Skeletal muscle cell (primary cell): ENCODE measurements at regions not wholly inside any gene's neighbourhood (a gene's known extent, or its start where the extent isn't known, plus 50 kb on each side); places are given as distances from the start of the nearest gene placed in this dataset.

Experiments used
- DNase-seq: peaks from one replicate; pipeline ENCODE4 v3.0.0-alpha.2; 2010; ENCODE audit warnings: low read depth
- H3K4me3 ChIP-seq: 2 replicates; pipeline ENCODE4 v1.5.1; 2011; ENCODE audit warnings: low read depth, mild to moderate bottlenecking, control low read depth, low read length, moderate library complexity

DNA sequence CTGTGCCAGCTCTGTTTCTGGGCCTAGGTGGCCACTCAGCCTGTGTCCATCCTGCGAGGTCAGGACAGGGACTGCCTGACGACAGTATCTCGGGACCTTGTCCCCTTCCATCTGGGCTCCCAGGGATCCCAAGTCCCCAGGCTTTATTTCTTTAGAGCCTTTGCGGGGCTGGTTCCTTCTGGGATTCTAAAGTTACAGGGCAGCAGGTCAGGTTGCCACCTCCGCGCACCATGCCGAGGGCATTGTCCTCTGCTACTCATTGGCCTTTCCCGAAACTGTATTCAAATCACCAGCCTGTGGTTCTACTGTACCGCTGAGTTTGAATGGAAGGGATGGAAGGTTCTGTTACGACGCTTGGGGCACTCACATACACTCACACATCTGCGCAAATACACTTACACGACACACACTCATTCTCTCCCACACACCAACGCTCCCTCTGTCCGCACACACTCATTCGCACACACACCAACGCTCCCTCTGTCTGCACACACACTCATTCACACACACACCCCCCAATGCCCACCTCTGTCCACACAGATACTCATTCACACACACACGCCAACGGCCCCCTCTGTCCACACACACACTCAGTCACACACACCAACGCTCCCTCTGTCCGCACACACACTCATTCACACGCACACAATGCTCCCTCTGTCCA is 59.8 kb upstream of the THBS2 start:
- H3K4me3 ChIP-seq = no peak overlapping the region
- DNase-seq = no peak

GRCh38 chr6:169312658-169313346 is 59.2 kb upstream of the THBS2 start:
- no peak for DNase-seq
- H3K4me3 ChIP-seq = no peak overlapping the region

DNA sequence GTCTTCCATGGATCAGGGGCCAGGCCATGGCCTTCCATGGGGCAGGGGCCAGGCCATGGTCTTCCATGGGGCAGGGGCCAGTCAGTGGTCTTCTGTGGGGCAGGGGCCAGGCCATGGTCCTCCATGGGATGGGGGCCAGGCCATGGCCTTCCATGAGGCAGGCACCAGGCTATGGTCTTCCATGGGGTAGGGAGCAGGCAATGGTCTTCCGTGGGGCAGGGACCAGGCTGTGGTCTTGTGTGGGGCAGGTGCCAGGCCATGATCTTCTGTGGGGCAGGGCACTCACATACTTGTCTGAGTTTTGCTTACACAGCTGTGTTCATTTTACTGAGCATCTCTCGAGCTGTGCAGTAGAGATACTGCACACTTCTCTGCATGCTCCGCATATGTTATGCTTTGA is 57.3 kb upstream of the THBS2 start:
- no peak for DNase-seq

More for the DNA sequence above, 57.3 kb upstream of the THBS2 start:
- no peak overlapping the region for H3K4me3 ChIP-seq
